ENCODE measurements at regions not wholly inside any gene's neighbourhood (a gene's known extent, or its start where the extent isn't known, plus 50 kb on each side); places are given as distances from the start of the nearest gene placed in this dataset.

DNA sequence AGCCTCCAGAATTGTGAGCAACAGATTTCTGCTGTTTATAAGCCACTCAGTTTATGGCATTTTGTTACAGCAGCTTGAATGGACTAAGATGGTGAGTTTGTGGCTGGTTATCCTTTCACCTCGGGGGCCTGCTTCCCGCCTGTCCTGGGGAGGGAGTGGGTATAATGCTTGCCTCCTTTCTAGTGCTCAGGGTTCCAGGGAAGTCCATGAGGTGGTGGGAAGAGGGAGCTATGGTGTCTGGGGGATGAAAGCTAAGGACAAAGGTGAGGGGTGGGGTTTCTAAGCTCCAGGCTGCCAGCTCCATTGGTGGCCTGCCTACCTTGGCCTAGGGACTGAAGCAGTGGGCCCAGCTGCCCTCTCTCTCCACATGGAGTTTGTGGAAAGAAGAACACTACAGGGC lies 50.2 kb upstream of the SDK2 start:
- CTCF ChIA-PET: no interaction called here
- POLR2A ChIA-PET: no interaction called here
- no peak for TF ChIP-seq FOXK2 (IDR thresholded peaks at IDR 0.05)
- TF ChIP-seq NFRKB (IDR thresholded peaks at IDR 0.05): no peak
- TF ChIP-seq LEF1 (IDR thresholded peaks at IDR 0.05; ENCODE audit: borderline replicate concordance): no peak
- TF ChIP-seq BHLHE40 (IDR thresholded peaks at IDR 0.05; ENCODE audit: borderline replicate concordance): no peak
- TF ChIP-seq HDGF (IDR thresholded peaks at IDR 0.05; ENCODE audit: borderline replicate concordance): no peak
- no peak for TF ChIP-seq ARNT (IDR thresholded peaks at IDR 0.05)
- TF ChIP-seq ELF4 (IDR thresholded peaks at IDR 0.05): no peak
- no peak for TF ChIP-seq TARDBP (IDR thresholded peaks at IDR 0.05)
- no peak for TF ChIP-seq SP1 (IDR thresholded peaks at IDR 0.05)
- TF ChIP-seq, protein P1, sequence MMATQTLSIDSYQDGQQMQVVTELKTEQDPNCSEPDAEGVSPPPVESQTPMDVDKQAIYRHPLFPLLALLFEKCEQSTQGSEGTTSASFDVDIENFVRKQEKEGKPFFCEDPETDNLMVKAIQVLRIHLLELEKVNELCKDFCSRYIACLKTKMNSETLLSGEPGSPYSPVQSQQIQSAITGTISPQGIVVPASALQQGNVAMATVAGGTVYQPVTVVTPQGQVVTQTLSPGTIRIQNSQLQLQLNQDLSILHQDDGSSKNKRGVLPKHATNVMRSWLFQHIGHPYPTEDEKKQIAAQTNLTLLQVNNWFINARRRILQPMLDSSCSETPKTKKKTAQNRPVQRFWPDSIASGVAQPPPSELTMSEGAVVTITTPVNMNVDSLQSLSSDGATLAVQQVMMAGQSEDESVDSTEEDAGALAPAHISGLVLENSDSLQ (IDR thresholded peaks at IDR 0.05): no peak
- TF ChIP-seq FOXM1 (IDR thresholded peaks at IDR 0.05; ENCODE audit: borderline replicate concordance): no peak
- no peak for DNase-seq (ENCODE audit: extremely low spot score)

DNA sequence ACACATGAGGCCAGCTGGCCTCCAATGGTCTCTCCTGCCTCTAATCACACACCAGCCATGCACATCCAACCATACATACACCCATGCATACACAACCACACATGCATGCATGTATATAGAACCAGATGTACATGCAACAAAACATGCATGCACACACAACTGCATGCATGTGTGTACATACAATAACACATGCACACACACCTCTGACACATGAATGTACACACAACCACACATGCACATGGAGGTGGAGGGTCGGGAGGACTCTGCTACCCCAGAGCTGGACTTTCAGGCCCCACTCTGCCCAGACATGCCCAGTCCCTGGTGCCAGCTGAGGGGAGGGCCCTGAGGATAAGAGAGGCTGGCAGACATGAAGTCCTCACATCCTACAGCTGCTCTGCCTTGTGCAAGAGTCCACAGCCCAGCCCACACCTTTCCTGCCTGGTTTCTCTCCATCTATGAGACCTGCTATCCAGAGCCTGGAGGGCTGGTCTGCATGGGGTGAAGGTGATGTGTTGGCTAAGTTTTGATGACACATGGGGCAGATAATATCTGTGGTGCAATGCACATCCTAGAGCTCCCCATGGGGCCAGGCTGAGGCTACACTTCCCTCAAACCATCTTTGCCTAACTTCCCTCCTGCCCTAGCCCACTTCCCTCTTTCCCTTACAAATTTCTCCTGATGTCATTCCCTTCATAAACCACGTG lies 50.9 kb upstream of the SDK2 start:
- DNase-seq (ENCODE audit: extremely low spot score): no peak
- TF ChIP-seq ELF4 (IDR thresholded peaks at IDR 0.05) (no peak), HDGF (IDR thresholded peaks at IDR 0.05; ENCODE audit: borderline replicate concordance) (no peak), NFRKB (IDR thresholded peaks at IDR 0.05) (no peak), FOXM1 (IDR thresholded peaks at IDR 0.05; ENCODE audit: borderline replicate concordance) (no peak), FOXA1 (IDR thresholded peaks at IDR 0.05) (no peak), SUZ12 (IDR thresholded peaks at IDR 0.05) (no peak), ZNF384 (IDR thresholded peaks at IDR 0.05) (no peak), BHLHE40 (IDR thresholded peaks at IDR 0.05; ENCODE audit: borderline replicate concordance) (no peak), LEF1 (IDR thresholded peaks at IDR 0.05; ENCODE audit: borderline replicate concordance) (no peak), SP1 (IDR thresholded peaks at IDR 0.05) (no peak), FOXK2 (IDR thresholded peaks at IDR 0.05) (no peak), TARDBP (IDR thresholded peaks at IDR 0.05) (no peak), ARNT (IDR thresholded peaks at IDR 0.05) (no peak), CTBP1 (IDR thresholded peaks at IDR 0.05; ENCODE audit: borderline replicate concordance) (no peak), L3MBTL2 (conservative IDR thresholded peaks at IDR 0.05) (no peak)
- TF ChIP-seq, protein P1 (IDR thresholded peaks at IDR 0.05): no peak
- POLR2A ChIA-PET: no interaction called here
- CTCF ChIA-PET: interaction anchor here (0.5 kb wide), 1 partner anchor 60 kb away, joined by 3 read pairs; no protein-coding TSS in a partner anchor

DNA sequence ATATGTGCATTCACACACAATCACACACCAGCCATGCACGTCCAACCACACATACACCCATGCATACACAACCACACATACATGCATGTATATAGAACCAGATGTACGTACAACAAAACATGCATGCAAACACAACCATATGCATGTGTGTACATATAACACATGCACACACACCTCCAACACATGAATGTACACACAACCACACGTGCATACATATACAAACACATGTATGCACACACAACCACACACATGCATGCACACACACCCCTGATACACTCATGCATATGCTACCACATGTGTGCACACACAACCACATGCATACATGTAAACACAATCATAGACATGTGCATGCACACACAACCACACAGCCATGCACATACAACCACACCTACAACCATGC lies 52.0 kb upstream of the SDK2 start:
- TF ChIP-seq CTBP1 (IDR thresholded peaks at IDR 0.05; ENCODE audit: borderline replicate concordance) (no peak), SP1 (IDR thresholded peaks at IDR 0.05) (no peak)
- ChIA-PET CTCF (no interaction called here), POLR2A (no interaction called here)
- no peak for DNase-seq (ENCODE audit: extremely low spot score)

DNA sequence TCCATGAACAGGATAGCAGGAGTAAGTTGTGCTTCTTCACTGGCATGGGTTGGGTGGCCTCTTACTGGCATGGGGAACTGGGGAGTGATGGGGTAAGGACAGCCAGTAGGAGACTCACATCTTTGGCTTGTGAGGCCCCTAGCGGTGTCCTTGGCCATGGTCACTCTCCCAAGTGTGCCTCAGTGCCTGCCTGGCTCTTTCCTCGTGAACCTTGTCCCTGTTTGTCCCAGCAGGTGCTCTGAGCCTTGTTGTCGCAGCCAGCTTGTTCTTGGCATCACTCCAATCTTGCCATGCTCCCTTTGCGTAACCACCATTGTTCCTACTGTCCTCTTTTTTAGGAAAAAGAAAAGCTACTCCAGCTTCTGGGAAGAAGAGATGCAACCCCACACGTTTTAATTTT lies 53.6 kb upstream of the SDK2 start:
- peak; percentile 48 for DNase-seq (ENCODE audit: extremely low spot score)
- no peak for TF ChIP-seq ARNT (IDR thresholded peaks at IDR 0.05)
- ChIA-PET POLR2A (no interaction called here), CTCF (interaction anchor here (1.1 kb wide), 1 partner anchor 12 kb away, joined by 3 read pairs; no protein-coding TSS in a partner anchor)

DNA sequence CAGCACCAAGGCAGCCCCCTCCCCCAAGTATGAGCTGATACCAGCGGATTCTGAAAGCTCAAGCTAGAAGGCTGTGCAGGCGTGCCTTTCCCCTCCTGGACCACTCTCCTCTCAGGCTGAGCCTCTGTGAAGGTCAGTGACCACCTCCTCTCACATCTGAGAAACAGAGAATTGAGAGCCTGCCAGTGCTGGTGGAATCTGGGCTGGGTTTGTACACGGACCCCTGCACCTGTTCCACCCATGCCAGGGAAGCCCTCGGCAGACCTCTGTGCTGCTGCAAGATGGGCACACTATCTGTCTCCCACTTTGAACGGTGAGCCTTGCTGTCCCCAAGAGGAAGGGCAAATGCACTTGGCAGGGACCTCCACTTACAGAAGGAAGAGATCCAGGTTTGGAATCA lies 54.7 kb upstream of the SDK2 start:
- ChIA-PET POLR2A (no interaction called here), CTCF (no interaction called here)
- no peak for DNase-seq (ENCODE audit: extremely low spot score)
- TF ChIP-seq ZNF384 (IDR thresholded peaks at IDR 0.05): no peak
- no peak for TF ChIP-seq L3MBTL2 (conservative IDR thresholded peaks at IDR 0.05)
- no peak for TF ChIP-seq FOXK2 (IDR thresholded peaks at IDR 0.05)
- TF ChIP-seq CTBP1 (IDR thresholded peaks at IDR 0.05; ENCODE audit: borderline replicate concordance): no peak
- TF ChIP-seq, protein P1 (IDR thresholded peaks at IDR 0.05): no peak
- TF ChIP-seq NFRKB (IDR thresholded peaks at IDR 0.05): no peak
- TF ChIP-seq SP1 (IDR thresholded peaks at IDR 0.05): no peak
- no peak for TF ChIP-seq SUZ12 (IDR thresholded peaks at IDR 0.05)
- TF ChIP-seq ELF4 (IDR thresholded peaks at IDR 0.05): no peak
- no peak for TF ChIP-seq FOXA1 (IDR thresholded peaks at IDR 0.05)
- TF ChIP-seq BHLHE40 (IDR thresholded peaks at IDR 0.05; ENCODE audit: borderline replicate concordance): no peak
- TF ChIP-seq LEF1 (IDR thresholded peaks at IDR 0.05; ENCODE audit: borderline replicate concordance): no peak
- no peak for TF ChIP-seq HDGF (IDR thresholded peaks at IDR 0.05; ENCODE audit: borderline replicate concordance)
- no peak for TF ChIP-seq TARDBP (IDR thresholded peaks at IDR 0.05)
- no peak for TF ChIP-seq FOXM1 (IDR thresholded peaks at IDR 0.05; ENCODE audit: borderline replicate concordance)
- TF ChIP-seq ARNT (IDR thresholded peaks at IDR 0.05): no peak

DNA sequence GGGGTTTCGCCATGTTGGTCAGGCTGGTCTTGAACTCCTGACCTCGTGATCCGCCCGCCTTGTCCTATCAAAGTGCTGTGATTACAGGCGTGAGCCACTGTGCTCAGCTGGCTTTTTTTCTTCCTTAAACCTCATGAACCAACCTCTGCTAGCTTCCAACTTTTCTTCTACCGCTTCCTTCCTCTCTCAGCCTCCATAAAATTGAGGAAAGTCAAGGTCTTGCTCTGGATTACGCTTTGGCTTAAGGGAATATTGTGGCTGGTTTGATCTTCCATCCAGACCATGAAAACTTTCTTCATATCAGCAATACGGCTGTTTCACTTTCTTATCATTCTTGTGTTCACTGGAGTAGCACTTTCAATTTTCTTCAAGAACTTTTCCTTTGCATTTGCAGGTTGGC lies 57.5 kb upstream of the SDK2 start:
- TF ChIP-seq, protein P1 (IDR thresholded peaks at IDR 0.05): no peak
- TF ChIP-seq L3MBTL2 (conservative IDR thresholded peaks at IDR 0.05) (no peak), FOXM1 (IDR thresholded peaks at IDR 0.05; ENCODE audit: borderline replicate concordance) (no peak), TARDBP (IDR thresholded peaks at IDR 0.05) (no peak), CTBP1 (IDR thresholded peaks at IDR 0.05; ENCODE audit: borderline replicate concordance) (no peak), ELF4 (IDR thresholded peaks at IDR 0.05) (no peak), NFRKB (IDR thresholded peaks at IDR 0.05) (no peak), SUZ12 (IDR thresholded peaks at IDR 0.05) (no peak), LEF1 (IDR thresholded peaks at IDR 0.05; ENCODE audit: borderline replicate concordance) (no peak), BHLHE40 (IDR thresholded peaks at IDR 0.05; ENCODE audit: borderline replicate concordance) (no peak), HDGF (IDR thresholded peaks at IDR 0.05; ENCODE audit: borderline replicate concordance) (no peak), FOXK2 (IDR thresholded peaks at IDR 0.05) (no peak), FOXA1 (IDR thresholded peaks at IDR 0.05) (no peak), ARNT (IDR thresholded peaks at IDR 0.05) (no peak), ZNF384 (IDR thresholded peaks at IDR 0.05) (no peak), SP1 (IDR thresholded peaks at IDR 0.05) (no peak)
- no peak for DNase-seq (ENCODE audit: extremely low spot score)
- ChIA-PET POLR2A (no interaction called here), CTCF (interaction anchor here (0.9 kb wide), 1 partner anchor 114 kb away, joined by 3 read pairs; no protein-coding TSS in a partner anchor)

Measured in HEK293T (cell line).